Upper lobe of left lung (tissue), 6 donors: ENCODE measurements at regions not wholly inside any gene's neighbourhood (a gene's known extent, or its start where the extent isn't known, plus 50 kb on each side); places are given as distances from the start of the nearest gene placed in this dataset.

ENCODE experiments used
- ATAC-seq, 2 donors: fragments of 200-7000 bp; cut with Tn5 transposase; one replicate each; pipeline ENCODE4 v1.9.1; 2022; ENCODE audit warnings: mild to moderate bottlenecking in 2 of 2, moderate library complexity in 2 of 2; ENCODE audit not compliant: low FRiP score in 2 of 2
- DNase-seq, 2 donors: peaks; one replicate each; pipeline ENCODE4 v3.0.0-alpha.2; 2019 to 2020
- H3K27ac ChIP-seq, 4 donors: fragments of 200-600 bp; sonication (generic); one replicate each; pipeline ENCODE4 v1.5.1; 2016 to 2019
- H3K27me3 ChIP-seq, 4 donors: fragments of 200-600 bp; sonication (generic); one replicate each; pipeline ENCODE4 v1.5.1; 2017 to 2019
- H3K36me3 ChIP-seq, 4 donors: fragments of 200-600 bp; sonication (generic); one replicate each; pipeline ENCODE4 v1.5.1; 2016 to 2019
- H3K4me1 ChIP-seq, 4 donors: fragments of 200-600 bp; sonication (generic); one replicate each; pipeline ENCODE4 v1.5.1; 2018 to 2019
- H3K4me3 ChIP-seq, 4 donors: fragments of 200-600 bp; sonication (generic); one replicate each; pipeline ENCODE4 v1.5.1; 2017 to 2019; ENCODE audit warnings: mild to moderate bottlenecking in 2 of 4, moderate library complexity in 1 of 4
- H3K9me3 ChIP-seq, 4 donors: fragments of 200-600 bp; sonication (generic); one replicate each; pipeline ENCODE4 v1.5.1; 2018 to 2019
- EP300 ChIP-seq, 4 donors: sonication (generic); formaldehyde crosslinking; IDR thresholded peaks; one replicate each; pipeline ENCODE4 v1.5.1; 2017; ENCODE audit warnings: antibody characterized with exemption in 4 of 4, control low read depth in 2 of 4
- POLR2A ChIP-seq, 4 donors: fragments of 450-650 bp; IDR thresholded peaks; one replicate each; pipeline ENCODE4 v1.5.1; 2016 to 2017; ENCODE audit warnings: antibody characterized with exemption in 4 of 4, mild to moderate bottlenecking in 2 of 4
- POLR2AphosphoS5 ChIP-seq, 2 donors: sonication (generic); formaldehyde crosslinking; IDR thresholded peaks; one replicate each; pipeline ENCODE4 v1.5.1; 2017; ENCODE audit warnings: antibody characterized with exemption in 2 of 2
- WGBS, 2 donors: methylation state at CpG; one replicate each; pipeline ENCODE4 v1.1.5; 2017 to 2018; 5-methylcytosine and 5-hydroxymethylcytosine counted together
- TF ChIP-seq, protein P1 (sequence below), 6 experiments: fragments of 450-650 bp in 4 of 6; fragments of 200-600 bp in 2 of 6; sonication (generic) in 2 of 6; IDR thresholded peaks; one replicate each; pipeline ENCODE4 v1.5.1; 2016 to 2019; ENCODE audit warnings: antibody characterized with exemption in 6 of 6
- donor health status: DM: no; HTN: no; CAD: no; lungs with moderate emphysema.
- donor health status: DM: no; HTN: yes; CAD: no; lungs with severe emphysema.

DNA sequence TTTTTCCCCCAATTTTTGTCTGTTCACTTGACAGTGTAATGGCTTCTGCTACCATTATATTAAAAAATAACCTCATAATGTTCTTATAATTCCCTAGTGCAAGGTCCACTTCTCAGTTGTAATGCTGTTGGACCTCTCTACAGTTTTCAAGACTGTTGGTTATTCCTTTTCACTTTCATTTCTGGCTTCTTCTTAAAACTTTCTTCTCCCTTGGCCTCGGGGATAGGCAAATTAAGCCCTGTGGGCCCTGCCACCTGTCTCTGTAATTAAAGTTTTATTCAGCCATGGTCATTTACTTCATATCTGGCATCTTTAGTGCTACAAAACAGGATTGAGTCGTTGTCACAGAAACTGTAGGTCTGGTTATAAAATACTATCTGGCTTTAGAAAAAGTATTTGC, 313.5 kb downstream of the KLF12 start:
- Histone ChIP-seq H3K4me1 (no peaks in the 10 kb centered on the region), H3K4me3 (no peak overlapping the region), H3K27me3 (no peaks in the 10 kb centered on the region), H3K27ac (no peak overlapping the region), H3K9me3 (no peaks in the 10 kb centered on the region), H3K36me3 (no peaks in the 10 kb centered on the region)
- DNase-seq = no peak
- 96 to 97% methylated on average over 2 of the region's 2 CpGs for WGBS, 2 donors
- TF ChIP-seq POLR2AphosphoS5 (IDR thresholded peaks at IDR 0.05) = no peak
- TF ChIP-seq, protein P1, sequence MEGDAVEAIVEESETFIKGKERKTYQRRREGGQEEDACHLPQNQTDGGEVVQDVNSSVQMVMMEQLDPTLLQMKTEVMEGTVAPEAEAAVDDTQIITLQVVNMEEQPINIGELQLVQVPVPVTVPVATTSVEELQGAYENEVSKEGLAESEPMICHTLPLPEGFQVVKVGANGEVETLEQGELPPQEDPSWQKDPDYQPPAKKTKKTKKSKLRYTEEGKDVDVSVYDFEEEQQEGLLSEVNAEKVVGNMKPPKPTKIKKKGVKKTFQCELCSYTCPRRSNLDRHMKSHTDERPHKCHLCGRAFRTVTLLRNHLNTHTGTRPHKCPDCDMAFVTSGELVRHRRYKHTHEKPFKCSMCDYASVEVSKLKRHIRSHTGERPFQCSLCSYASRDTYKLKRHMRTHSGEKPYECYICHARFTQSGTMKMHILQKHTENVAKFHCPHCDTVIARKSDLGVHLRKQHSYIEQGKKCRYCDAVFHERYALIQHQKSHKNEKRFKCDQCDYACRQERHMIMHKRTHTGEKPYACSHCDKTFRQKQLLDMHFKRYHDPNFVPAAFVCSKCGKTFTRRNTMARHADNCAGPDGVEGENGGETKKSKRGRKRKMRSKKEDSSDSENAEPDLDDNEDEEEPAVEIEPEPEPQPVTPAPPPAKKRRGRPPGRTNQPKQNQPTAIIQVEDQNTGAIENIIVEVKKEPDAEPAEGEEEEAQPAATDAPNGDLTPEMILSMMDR (IDR thresholded peaks at IDR 0.05) = no peak
- ATAC-seq = no peak

DNA sequence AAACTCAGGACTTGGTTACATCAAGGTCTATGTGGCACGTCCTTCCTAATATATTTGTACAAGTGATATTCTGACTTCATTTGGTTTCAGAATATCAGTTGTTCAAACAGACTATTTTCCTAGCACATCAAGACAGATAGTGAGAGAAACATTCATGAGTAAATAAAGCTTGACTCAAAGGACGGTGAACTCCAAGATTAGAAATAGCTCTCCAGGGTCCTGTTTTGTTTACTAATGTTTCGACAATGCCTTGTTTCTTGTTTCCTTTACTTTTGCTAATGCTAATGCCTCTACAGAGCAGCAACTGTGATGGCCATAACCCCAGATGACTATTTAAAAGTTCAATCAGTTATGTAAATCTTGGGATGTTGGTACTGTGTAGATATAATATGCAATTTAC, 313.9 kb downstream of the KLF12 start:
- 89 to 96% methylated on average over 3 of the region's 3 CpGs for WGBS, 2 donors
- DNase-seq (no peak), ATAC-seq (no peak)
- H3K36me3 ChIP-seq = no peaks in the 10 kb centered on the region
- H3K27me3 ChIP-seq = no peaks in the 10 kb centered on the region
- no peak overlapping the region for H3K27ac ChIP-seq
- TF ChIP-seq, protein P1 (IDR thresholded peaks at IDR 0.05) = no peak
- TF ChIP-seq POLR2AphosphoS5 (IDR thresholded peaks at IDR 0.05) (no peak), POLR2A (IDR thresholded peaks at IDR 0.05) (no peak), EP300 (IDR thresholded peaks at IDR 0.05) (no peak)
- H3K4me1 ChIP-seq = no peaks in the 10 kb centered on the region
- H3K4me3 ChIP-seq = no peak overlapping the region
- H3K9me3 ChIP-seq = no peaks in the 10 kb centered on the region

DNA sequence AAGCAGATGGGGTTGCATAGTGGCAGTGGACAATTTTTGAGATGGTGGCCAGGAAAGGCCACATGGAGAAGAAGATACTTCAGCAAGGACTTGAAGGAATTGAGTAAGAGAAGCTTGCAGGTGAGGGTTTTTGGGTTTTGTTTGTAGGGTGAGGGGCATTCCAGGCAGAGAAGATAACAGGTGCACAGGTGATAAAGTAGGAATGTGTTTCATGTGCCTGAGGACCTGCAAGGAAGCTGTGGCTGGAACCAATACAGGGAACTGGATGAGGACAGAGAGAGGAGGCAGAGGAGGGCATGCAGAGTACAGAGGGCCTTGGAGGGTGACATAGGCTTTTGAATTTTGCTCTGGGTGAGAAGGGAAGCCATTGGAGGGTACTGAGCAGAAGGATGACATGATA, 314.5 kb downstream of the KLF12 start:
- ATAC-seq = no peak
- TF ChIP-seq POLR2AphosphoS5 (IDR thresholded peaks at IDR 0.05) (no peak), POLR2A (IDR thresholded peaks at IDR 0.05) (no peak), EP300 (IDR thresholded peaks at IDR 0.05) (no peak)
- TF ChIP-seq, protein P1 (IDR thresholded peaks at IDR 0.05) = no peak
- no peak overlapping the region for H3K4me3 ChIP-seq

DNA sequence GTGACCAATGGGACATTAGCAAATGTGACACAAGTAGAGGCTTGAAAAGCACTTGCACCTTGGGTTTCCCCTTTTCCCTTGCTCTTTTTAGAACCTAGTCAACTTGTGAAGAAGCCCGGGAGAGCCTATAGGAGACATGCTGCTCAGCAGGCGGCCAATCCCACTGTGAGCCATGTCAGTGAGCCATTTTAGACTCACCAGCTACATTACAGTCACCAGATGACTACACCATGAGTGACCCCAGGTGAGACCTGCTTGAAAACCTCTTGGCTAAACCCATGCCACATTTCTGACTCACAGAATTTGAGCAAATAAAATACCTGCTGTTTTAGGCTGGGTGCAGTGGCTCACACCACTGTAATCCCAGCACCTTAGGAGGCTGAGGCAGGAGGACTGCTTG, 317.5 kb downstream of the KLF12 start:
- H3K27ac ChIP-seq = no peak overlapping the region
- 95 to 100% methylated on average over 2 of the region's 2 CpGs for WGBS, 2 donors
- ATAC-seq = no peak
- no peaks in the 10 kb centered on the region for H3K9me3 ChIP-seq
- no peaks in the 10 kb centered on the region for H3K4me1 ChIP-seq
- TF ChIP-seq, protein P1 (IDR thresholded peaks at IDR 0.05) = no peak
- TF ChIP-seq POLR2AphosphoS5 (IDR thresholded peaks at IDR 0.05) (no peak), EP300 (IDR thresholded peaks at IDR 0.05) (no peak)
- no peak for DNase-seq
- no peak overlapping the region for H3K4me3 ChIP-seq
- H3K27me3 ChIP-seq = no peaks in the 10 kb centered on the region
- no peaks in the 10 kb centered on the region for H3K36me3 ChIP-seq

More for the DNA sequence above, 314.5 kb downstream of the KLF12 start:
- H3K9me3 ChIP-seq = no peaks in the 10 kb centered on the region
- H3K36me3 ChIP-seq = no peaks in the 10 kb centered on the region
- H3K27me3 ChIP-seq = no peaks in the 10 kb centered on the region
- H3K4me1 ChIP-seq = no peaks in the 10 kb centered on the region
- DNase-seq = no peak
- H3K27ac ChIP-seq = no peak overlapping the region

DNA sequence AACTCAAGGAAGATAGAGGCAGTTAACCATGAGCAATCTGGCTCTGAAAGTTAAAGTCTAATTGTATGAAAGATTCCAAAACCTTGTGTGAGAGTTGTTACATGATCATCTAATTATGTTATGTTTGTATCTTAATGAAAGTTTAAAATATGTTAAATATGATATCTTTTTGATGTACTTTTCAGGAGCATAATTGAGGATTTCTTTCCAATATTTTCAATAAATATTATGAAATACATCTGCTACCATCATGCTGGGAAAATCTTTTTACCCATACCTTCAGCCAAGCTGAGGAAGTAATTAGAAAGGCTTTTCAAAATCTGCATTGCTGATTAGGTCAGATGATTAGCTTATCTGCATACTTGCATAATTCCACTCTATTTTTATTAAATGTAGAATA, 318.4 kb downstream of the KLF12 start:
- TF ChIP-seq, protein P1 (IDR thresholded peaks at IDR 0.05) = no peak
- no peak for TF ChIP-seq POLR2A (IDR thresholded peaks at IDR 0.05)
- TF ChIP-seq EP300 (IDR thresholded peaks at IDR 0.05) = no peak
- TF ChIP-seq POLR2AphosphoS5 (IDR thresholded peaks at IDR 0.05) = no peak
- Histone ChIP-seq H3K9me3 (no peaks in the 10 kb centered on the region), H3K4me3 (no peak overlapping the region), H3K36me3 (no peaks in the 10 kb centered on the region), H3K27ac (no peak overlapping the region), H3K27me3 (no peaks in the 10 kb centered on the region), H3K4me1 (no peaks in the 10 kb centered on the region)
- ATAC-seq (no peak), DNase-seq (no peak)
